ENCODE measurements at regions not wholly inside any gene's neighbourhood (a gene's known extent, or its start where the extent isn't known, plus 50 kb on each side); places are given as distances from the start of the nearest gene placed in this dataset.
"Not testable (repeated sequence)": the region's sequence is repeated elsewhere in the genome, so short reads cannot be mapped to it uniquely, and the experiment has no call there.

DNA sequence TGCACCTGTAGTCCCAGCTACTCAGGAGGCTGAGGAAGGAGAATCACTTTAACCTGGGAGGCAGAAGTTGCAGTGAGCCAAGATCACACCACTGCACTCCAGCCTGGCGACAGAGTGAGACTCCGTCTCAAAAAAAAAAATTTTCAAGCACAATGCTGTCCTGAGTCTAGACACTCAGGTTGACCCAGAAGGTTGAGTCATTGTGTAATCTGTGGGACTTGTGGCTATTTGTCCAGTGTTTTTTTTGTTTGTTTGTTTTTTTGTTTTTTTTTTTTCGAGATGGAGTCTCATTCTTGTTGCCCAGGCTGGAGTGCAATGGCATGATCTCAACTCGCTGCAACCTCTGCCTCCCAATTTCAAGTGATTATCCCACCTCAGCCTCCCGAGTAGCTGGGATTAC is 74.3 kb upstream of the SOX13 start:
- not testable (repeated sequence) for DNase-seq (ENCODE audit: low read depth in 2 of 2)

- DNase-seq (ENCODE audit: low read depth in 2 of 2), result no peak
Observed at GRCh38 chr1:203999618-204000017, 73.3 kb upstream of the SOX13 start.

GRCh38 chr1:204001166-204001901 is 71.6 kb upstream of the SOX13 start:
- no peak for DNase-seq (ENCODE audit: low read depth in 2 of 2)

- no peak for DNase-seq (ENCODE audit: low read depth in 2 of 2)
Observed at GRCh38 chr1:204002614-204003013, 70.3 kb upstream of the SOX13 start.

DNA sequence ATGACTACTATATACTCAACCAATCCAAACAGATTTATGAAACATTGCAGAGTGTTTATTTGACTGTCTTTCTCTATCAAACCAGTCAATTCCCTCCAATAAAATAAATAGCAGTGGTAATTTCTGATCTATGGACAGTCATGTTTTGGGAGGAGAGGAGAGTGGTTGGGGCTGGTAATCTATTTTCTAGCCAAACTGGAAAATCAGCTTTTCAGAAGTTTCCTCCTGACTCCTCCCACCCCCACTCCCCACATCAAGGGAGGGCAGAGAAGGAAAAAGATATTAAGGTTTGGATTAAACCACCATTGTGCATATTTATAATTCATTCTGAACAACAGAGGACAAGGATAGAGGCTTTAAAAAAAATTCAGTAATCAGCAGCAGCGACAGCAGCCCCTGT is 69.4 kb upstream of the SOX13 start:
- no peak for DNase-seq (ENCODE audit: low read depth in 2 of 2)

GRCh38 chr1:204011426-204011825 is 61.5 kb upstream of the SOX13 start:
- DNase-seq (ENCODE audit: low read depth in 2 of 2), result no peak

GRCh38 chr1:204013052-204013451 is 59.9 kb upstream of the SOX13 start:
- no peak for DNase-seq (ENCODE audit: low read depth in 2 of 2)

GRCh38 chr1:204014336-204014735 is 58.6 kb upstream of the SOX13 start:
- no peak for DNase-seq (ENCODE audit: low read depth in 2 of 2)

DNA sequence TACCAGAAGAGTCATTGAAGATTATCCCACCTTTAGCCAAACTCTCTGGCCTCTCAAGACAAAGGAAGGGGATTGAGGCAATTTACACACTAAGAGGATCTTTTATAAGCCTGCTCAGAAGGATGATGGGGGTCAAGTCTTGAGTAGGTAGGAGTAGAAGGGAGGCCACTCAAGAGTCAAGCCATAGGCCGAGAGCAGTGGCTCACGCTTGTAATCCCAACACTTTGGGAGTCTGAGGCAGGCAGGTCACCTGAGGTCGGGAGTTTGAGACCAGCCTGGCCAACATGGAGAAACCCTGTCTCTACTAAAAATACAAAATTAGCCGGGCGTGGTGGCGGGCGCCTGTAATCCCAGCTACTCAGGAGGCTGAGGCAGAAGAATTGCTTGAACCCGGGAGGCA is 58.0 kb upstream of the SOX13 start:
- not testable (repeated sequence) for DNase-seq (ENCODE audit: low read depth in 2 of 2)

GRCh38 chr1:204017032-204017431 is 55.9 kb upstream of the SOX13 start:
- no peak for DNase-seq (ENCODE audit: low read depth in 2 of 2)

DNA sequence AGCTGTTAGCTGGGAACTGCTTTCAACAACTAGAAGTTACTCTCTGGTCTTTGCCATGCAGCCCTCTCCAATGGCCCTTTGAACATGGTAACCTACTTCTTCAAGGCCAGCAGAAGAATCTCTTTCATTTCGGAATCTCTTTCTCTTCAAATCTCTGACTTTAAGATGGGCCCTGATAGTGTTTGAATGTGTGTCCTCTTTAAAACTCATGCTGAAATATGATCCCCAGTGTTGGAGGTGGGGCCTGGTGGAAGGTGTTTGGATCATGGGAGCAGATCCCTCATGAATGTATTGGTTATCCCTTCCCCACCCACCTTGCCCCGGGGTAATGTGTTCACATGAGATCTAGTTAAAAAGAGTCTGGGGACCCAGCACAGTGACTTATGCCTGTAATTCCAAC is 54.5 kb upstream of the SOX13 start:
- DNase-seq (ENCODE audit: low read depth in 2 of 2), result no peak

All from dermis microvascular lymphatic vessel endothelial cell (primary cell).